Neural progenitor cell (in vitro differentiated cells): ENCODE measurements at regions not wholly inside any gene's neighbourhood (a gene's known extent, or its start where the extent isn't known, plus 50 kb on each side); places are given as distances from the start of the nearest gene placed in this dataset.

ENCODE experiments used
- DNase-seq: peaks from one replicate; pipeline ENCODE4 v3.0.0-alpha.2; 2016; ENCODE audit warnings: low spot score
- H2AFZ ChIP-seq: fragments of 200-600 bp; sonication (generic); replicated peaks from 2 replicates; pipeline ENCODE4 v1.6.1; 2016; ENCODE audit warnings: antibody characterized with exemption
- H3F3A ChIP-seq: fragments of 200-600 bp; sonication (generic); 2 replicates; pipeline ENCODE4 v1.6.1; 2016; ENCODE audit warnings: antibody characterized with exemption, low read depth
- H3K27ac ChIP-seq: fragments of 200-600 bp; sonication (generic); 2 replicates; pipeline ENCODE4 v1.5.1; 2016; ENCODE audit warnings: mild to moderate bottlenecking
- H3K27me3 ChIP-seq: fragments of 200-600 bp; sonication (generic); 2 replicates; pipeline ENCODE4 v1.6.1; 2016; ENCODE audit warnings: mild to moderate bottlenecking, moderate library complexity
- H3K36me3 ChIP-seq: fragments of 200-600 bp; sonication (generic); 2 replicates; pipeline ENCODE4 v1.5.1; 2016
- H3K4me1 ChIP-seq: fragments of 200-600 bp; sonication (generic); 2 replicates; pipeline ENCODE4 v1.6.1; 2016; ENCODE audit warnings: mixed run types
- H3K4me2 ChIP-seq: fragments of 200-600 bp; sonication (generic); 2 replicates; pipeline ENCODE4 v1.6.1; 2016
- H3K4me3 ChIP-seq: fragments of 200-600 bp; sonication (generic); 2 replicates; pipeline ENCODE4 v1.5.1; 2016
- H3K79me2 ChIP-seq: fragments of 200-600 bp; sonication (generic); 2 replicates; pipeline ENCODE4 v1.6.1; 2016; ENCODE audit warnings: low read depth
- H3K9ac ChIP-seq: fragments of 200-600 bp; sonication (generic); 2 replicates; pipeline ENCODE4 v1.6.1; 2016
- H3K9me3 ChIP-seq: fragments of 200-600 bp; sonication (generic); 2 replicates; pipeline ENCODE4 v1.5.1; 2016; ENCODE audit warnings: low read depth
- H4K20me1 ChIP-seq: fragments of 200-600 bp; sonication (generic); 2 replicates; pipeline ENCODE4 v1.6.1; 2016; ENCODE audit warnings: low read depth
- H3K27ac Mint-ChIP-seq: 3 replicates; pipeline ENCODE4 v1.8.0; 2021; ENCODE audit warnings: mixed read lengths
- H3K27me3 Mint-ChIP-seq: 2 replicates; pipeline ENCODE4 v1.8.0; 2022; ENCODE audit warnings: low read depth, mild to moderate bottlenecking, inconsistent platforms, moderate library complexity, mixed read lengths; ENCODE audit not compliant: insufficient read depth
- H3K36me3 Mint-ChIP-seq: 3 replicates; pipeline ENCODE4 v1.8.0; 2021; ENCODE audit warnings: mixed read lengths
- H3K4me1 Mint-ChIP-seq: 3 replicates; pipeline ENCODE4 v1.8.0; 2021; ENCODE audit warnings: mixed read lengths
- H3K4me3 Mint-ChIP-seq: 3 replicates; pipeline ENCODE4 v1.8.0; 2021; ENCODE audit warnings: mild to moderate bottlenecking, moderate library complexity, mixed read lengths
- H3K9me3 Mint-ChIP-seq: 3 replicates; pipeline ENCODE4 v1.8.0; 2020; ENCODE audit warnings: mixed read lengths
- CTCF ChIP-seq: fragments of 200-600 bp; sonication (generic); IDR thresholded peaks from 2 replicates; pipeline ENCODE4 v1.5.1; 2017; ENCODE audit warnings: antibody characterized with exemption, mild to moderate bottlenecking
- EZH2 ChIP-seq: fragments of 200-600 bp; sonication (generic); IDR thresholded peaks from 2 replicates; pipeline ENCODE4 v1.6.1; 2017; ENCODE audit warnings: antibody characterized with exemption, mild to moderate bottlenecking, moderate library complexity
- EZH2phosphoT487 ChIP-seq: fragments of 200-600 bp; sonication (generic); IDR thresholded peaks from 2 replicates; pipeline ENCODE4 v1.6.1; 2017; ENCODE audit warnings: antibody characterized with exemption

DNA sequence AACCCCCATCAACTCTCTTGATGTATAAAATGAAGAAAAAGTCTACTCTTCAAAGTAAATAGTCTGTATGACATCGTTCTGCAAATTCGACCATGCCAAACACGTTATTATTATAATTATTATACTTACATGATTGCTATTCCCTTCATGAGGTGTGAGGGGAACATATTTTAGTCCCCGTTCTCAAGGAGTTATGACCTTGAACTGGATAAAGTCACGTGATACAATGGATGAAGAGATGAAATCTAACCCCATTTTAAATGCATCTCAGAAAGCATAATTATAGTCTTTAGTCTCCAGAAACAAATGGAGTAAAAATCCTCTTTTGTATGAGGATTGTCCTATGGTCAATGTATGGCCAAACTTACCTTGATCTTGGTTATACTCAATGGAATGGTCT is 250.3 kb downstream of the HS3ST1 start:
- Histone ChIP-seq H3K4me1 (no peaks in the 10 kb centered on the region), H3K79me2 (no peaks in the 10 kb centered on the region), H3K4me2 (no peak overlapping the region), H3K4me3 (no peak overlapping the region), H3K9ac (no peak overlapping the region), H3K27ac (no peak overlapping the region), H3K27me3 (no peaks in the 10 kb centered on the region), H3K36me3 (no peaks in the 10 kb centered on the region), H2AFZ (no peak overlapping the region), H4K20me1 (no peaks in the 10 kb centered on the region), H3K9me3 (no peaks in the 10 kb centered on the region), H3F3A (no peaks in the 10 kb centered on the region)
- no peak for TF ChIP-seq CTCF
- no peak for TF ChIP-seq EZH2phosphoT487
- no peak for TF ChIP-seq EZH2
- H3K4me1 Mint-ChIP-seq, result peaks cover 7% of the 10 kb centered on the region
- no peak overlapping the region for H3K27ac Mint-ChIP-seq
- no peaks in the 10 kb centered on the region for H3K27me3 Mint-ChIP-seq
- DNase-seq, result no peak
- H3K36me3 Mint-ChIP-seq, result no peaks in the 10 kb centered on the region
- H3K9me3 Mint-ChIP-seq, result no peaks in the 10 kb centered on the region
- no peak overlapping the region for H3K4me3 Mint-ChIP-seq

DNA sequence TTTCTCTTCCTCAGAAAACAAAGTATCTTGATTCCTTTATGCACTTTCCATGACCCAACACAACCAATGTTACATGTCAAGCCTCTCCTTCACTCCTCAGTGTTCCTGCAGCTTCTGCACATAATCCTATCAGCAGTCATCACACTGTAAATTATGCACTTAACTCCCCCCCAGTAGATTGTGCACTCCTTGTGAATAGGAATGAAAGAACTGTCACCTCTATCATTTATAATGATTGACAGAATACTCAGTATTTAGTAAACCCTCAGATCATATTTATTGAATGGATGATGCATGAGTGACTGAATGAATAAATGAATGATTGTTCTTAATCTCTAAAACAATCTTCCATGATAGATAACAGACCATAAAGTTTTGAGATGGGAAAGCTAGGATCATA is 253.3 kb downstream of the HS3ST1 start:
- no peaks in the 10 kb centered on the region for H3K27me3 ChIP-seq
- no peak for TF ChIP-seq EZH2
- no peak for TF ChIP-seq EZH2phosphoT487
- TF ChIP-seq CTCF, result no peak
- no peaks in the 10 kb centered on the region for H3K4me1 ChIP-seq
- H3K79me2 ChIP-seq, result no peaks in the 10 kb centered on the region
- no peak overlapping the region for H3K27ac ChIP-seq
- no peaks in the 10 kb centered on the region for H4K20me1 ChIP-seq
- Mint-ChIP-seq H3K27me3 (no peaks in the 10 kb centered on the region), H3K9me3 (no peaks in the 10 kb centered on the region), H3K36me3 (no peaks in the 10 kb centered on the region), H3K27ac (no peak overlapping the region), H3K4me3 (no peak overlapping the region), H3K4me1 (peaks cover 7% of the 10 kb centered on the region)
- H3K9me3 ChIP-seq, result no peaks in the 10 kb centered on the region
- no peaks in the 10 kb centered on the region for H3K36me3 ChIP-seq
- H3F3A ChIP-seq, result no peaks in the 10 kb centered on the region
- no peak overlapping the region for H3K4me2 ChIP-seq
- no peak overlapping the region for H3K4me3 ChIP-seq
- H2AFZ ChIP-seq, result no peak overlapping the region
- DNase-seq, result no peak
- no peak overlapping the region for H3K9ac ChIP-seq

- H3K79me2 ChIP-seq, result no peaks in the 10 kb centered on the region
- H3K27ac ChIP-seq, result no peak overlapping the region
- H3K9ac ChIP-seq, result no peak overlapping the region
- no peak overlapping the region for H2AFZ ChIP-seq
- no peaks in the 10 kb centered on the region for H3K27me3 ChIP-seq
- H3K4me3 ChIP-seq, result no peak overlapping the region
- Mint-ChIP-seq H3K4me3 (no peak overlapping the region), H3K9me3 (no peaks in the 10 kb centered on the region), H3K27ac (no peak overlapping the region), H3K36me3 (no peaks in the 10 kb centered on the region), H3K4me1 (peaks cover 7% of the 10 kb centered on the region), H3K27me3 (no peaks in the 10 kb centered on the region)
- H4K20me1 ChIP-seq, result no peaks in the 10 kb centered on the region
- no peaks in the 10 kb centered on the region for H3K36me3 ChIP-seq
- DNase-seq, result no peak
- H3K4me2 ChIP-seq, result no peak overlapping the region
- H3F3A ChIP-seq, result no peaks in the 10 kb centered on the region
- H3K4me1 ChIP-seq, result no peaks in the 10 kb centered on the region
- no peak for TF ChIP-seq CTCF
- no peak for TF ChIP-seq EZH2
- TF ChIP-seq EZH2phosphoT487, result no peak
- no peaks in the 10 kb centered on the region for H3K9me3 ChIP-seq
Measured at GRCh38 chr4:11166606-11167005, 262.1 kb downstream of the HS3ST1 start.

GRCh38 chr4:11166034-11166433 is 262.7 kb downstream of the HS3ST1 start:
- no peak overlapping the region for H3K9ac ChIP-seq
- H3K9me3 ChIP-seq, result no peaks in the 10 kb centered on the region
- H3K4me1 ChIP-seq, result no peaks in the 10 kb centered on the region
- no peak for DNase-seq
- Mint-ChIP-seq H3K27ac (no peak overlapping the region), H3K27me3 (no peaks in the 10 kb centered on the region), H3K4me3 (no peak overlapping the region), H3K36me3 (no peaks in the 10 kb centered on the region), H3K9me3 (no peaks in the 10 kb centered on the region), H3K4me1 (peaks cover 7% of the 10 kb centered on the region)
- H3K4me2 ChIP-seq, result no peak overlapping the region
- no peaks in the 10 kb centered on the region for H3K79me2 ChIP-seq
- TF ChIP-seq EZH2 (no peak), EZH2phosphoT487 (no peak), CTCF (no peak)
- no peaks in the 10 kb centered on the region for H3K36me3 ChIP-seq
- H4K20me1 ChIP-seq, result no peaks in the 10 kb centered on the region
- no peak overlapping the region for H2AFZ ChIP-seq
- H3F3A ChIP-seq, result no peaks in the 10 kb centered on the region
- H3K27me3 ChIP-seq, result no peaks in the 10 kb centered on the region
- no peak overlapping the region for H3K27ac ChIP-seq
- H3K4me3 ChIP-seq, result no peak overlapping the region
